ENCODE measurements at regions not wholly inside any gene's neighbourhood (a gene's known extent, or its start where the extent isn't known, plus 50 kb on each side); places are given as distances from the start of the nearest gene placed in this dataset.

DNA sequence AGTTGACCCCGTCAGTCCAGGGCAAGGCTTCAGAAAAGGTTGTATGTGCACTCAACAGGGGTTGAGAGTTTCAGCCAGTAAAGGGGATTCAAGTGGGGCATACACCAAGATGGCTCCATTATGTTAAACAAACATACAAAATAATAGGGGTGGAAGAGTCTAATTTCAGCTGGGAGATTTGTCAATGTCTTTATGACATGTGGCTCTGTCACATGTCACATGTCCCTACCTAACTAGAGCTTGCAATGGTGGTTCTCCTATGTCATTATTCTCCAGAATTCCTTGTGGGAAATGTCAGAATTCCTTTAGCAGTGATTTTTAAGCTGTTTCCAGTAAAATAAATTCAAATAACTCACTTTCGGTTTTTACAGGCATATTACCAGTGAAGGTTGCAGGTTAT is 392.0 kb upstream of the ADGRL4 start (continued):
- TF ChIP-seq ATF3 (IDR thresholded peaks at IDR 0.05) (no peak), RAD21 (IDR thresholded peaks at IDR 0.05) (no peak), RXRA (IDR thresholded peaks at IDR 0.05) (no peak), ZBTB33 (IDR thresholded peaks at IDR 0.05) (no peak)

DNA sequence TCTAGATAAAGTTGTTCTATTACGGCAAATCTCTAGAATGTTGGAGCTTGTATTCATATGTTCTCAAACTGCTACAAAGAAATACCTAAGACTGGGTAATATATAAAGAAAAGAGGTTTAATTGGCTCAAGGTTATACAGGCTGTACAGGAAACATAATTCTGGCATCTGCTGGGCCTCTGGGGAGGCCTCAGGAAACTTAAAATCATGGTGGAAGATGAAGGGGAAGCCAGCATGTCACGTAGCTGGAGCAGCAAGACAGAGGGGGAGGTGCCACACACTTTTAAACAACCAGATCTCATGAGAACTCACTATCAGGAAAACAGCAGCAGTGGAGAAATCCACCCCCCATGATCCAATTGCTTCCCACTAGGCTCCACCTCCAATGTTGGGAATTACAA is 390.4 kb upstream of the ADGRL4 start:
- TF ChIP-seq HNF4A (conservative IDR thresholded peaks at IDR 0.05) (no peak), RAD21 (IDR thresholded peaks at IDR 0.05) (no peak), NR2F2 (IDR thresholded peaks at IDR 0.05) (no peak), TAF1 (conservative IDR thresholded peaks at IDR 0.05) (no peak)

GRCh38 chr1:79388694-79389361 is 382.3 kb upstream of the ADGRL4 start:
- WGBS, result 89% methylated on average over 3 of the region's 3 CpGs
- H3K27me3 ChIP-seq (ENCODE audit: control insufficient read depth in 4 of 4, insufficient read depth in 4 of 4, low read length in 3 of 4), result no peaks in the 10 kb centered on the region
- no peaks in the 10 kb centered on the region for H3K4me1 ChIP-seq (ENCODE audit: control insufficient read depth in 4 of 4, insufficient read depth in 4 of 4, low read length in 3 of 4)
- peaks cover 0 to 1% (median 0%) of the 10 kb centered on the region in 4 donors for H3K9me3 ChIP-seq (ENCODE audit: control insufficient read depth in 4 of 4, low read length in 3 of 4)
- H3K9ac ChIP-seq (ENCODE audit: low read depth in 1 of 2, low read length in 2 of 2), result no peak overlapping the region
- H3K36me3 ChIP-seq (ENCODE audit: control insufficient read depth in 4 of 4, insufficient read depth in 3 of 4, low read depth in 1 of 4, low read length in 3 of 4), result no peaks in the 10 kb centered on the region
- TF ChIP-seq ATF3 (IDR thresholded peaks at IDR 0.05) (no peak), GABPA (IDR thresholded peaks at IDR 0.05 in 1 of 2, conservative IDR thresholded peaks at IDR 0.05 in 1 of 2) (no peak), TAF1 (conservative IDR thresholded peaks at IDR 0.05) (no peak)
- no peak overlapping the region for H3K4me3 ChIP-seq (ENCODE audit: low read depth in 1 of 3, low read length in 3 of 3)
- H3K27ac ChIP-seq (ENCODE audit: low read depth in 1 of 2, low read length in 2 of 2), result no peak overlapping the region
- DNase-seq (ENCODE audit: low spot score), result no peak

More for the DNA sequence above, 390.4 kb upstream of the ADGRL4 start:
- Histone ChIP-seq H3K4me3 (ENCODE audit: low read depth in 1 of 3, low read length in 3 of 3) (no peak overlapping the region), H3K27me3 (ENCODE audit: control insufficient read depth in 4 of 4, insufficient read depth in 4 of 4, low read length in 3 of 4) (no peaks in the 10 kb centered on the region), H3K9ac (ENCODE audit: low read depth in 1 of 2, low read length in 2 of 2) (no peak overlapping the region), H3K27ac (ENCODE audit: low read depth in 1 of 2, low read length in 2 of 2) (no peak overlapping the region), H3K4me1 (ENCODE audit: control insufficient read depth in 4 of 4, insufficient read depth in 4 of 4, low read length in 3 of 4) (no peaks in the 10 kb centered on the region), H3K36me3 (ENCODE audit: control insufficient read depth in 4 of 4, insufficient read depth in 3 of 4, low read depth in 1 of 4, low read length in 3 of 4) (no peaks in the 10 kb centered on the region), H3K9me3 (ENCODE audit: control insufficient read depth in 4 of 4, low read length in 3 of 4) (no peaks in the 10 kb centered on the region)
- DNase-seq (ENCODE audit: low spot score), result no peak
- 60% methylated on average over 2 of the region's 2 CpGs for WGBS

- Histone ChIP-seq H3K4me3 (ENCODE audit: low read depth in 1 of 3, low read length in 3 of 3) (no peak overlapping the region), H3K27me3 (ENCODE audit: control insufficient read depth in 4 of 4, insufficient read depth in 4 of 4, low read length in 3 of 4) (no peaks in the 10 kb centered on the region), H3K27ac (ENCODE audit: low read depth in 1 of 2, low read length in 2 of 2) (no peak overlapping the region), H3K9me3 (ENCODE audit: control insufficient read depth in 4 of 4, low read length in 3 of 4) (peaks cover 0 to 1% (median 0%) of the 10 kb centered on the region in 4 donors), H3K36me3 (ENCODE audit: control insufficient read depth in 4 of 4, insufficient read depth in 3 of 4, low read depth in 1 of 4, low read length in 3 of 4) (no peaks in the 10 kb centered on the region), H3K4me1 (ENCODE audit: control insufficient read depth in 4 of 4, insufficient read depth in 4 of 4, low read length in 3 of 4) (no peaks in the 10 kb centered on the region), H3K9ac (ENCODE audit: low read depth in 1 of 2, low read length in 2 of 2) (no peak overlapping the region)
- 83% methylated on average over 1 of the region's 1 CpG for WGBS
- no peak for TF ChIP-seq ZBTB33 (IDR thresholded peaks at IDR 0.05)
- TF ChIP-seq RXRA (IDR thresholded peaks at IDR 0.05), result no peak
- no peak for TF ChIP-seq GABPA (IDR thresholded peaks at IDR 0.05 in 1 of 2, conservative IDR thresholded peaks at IDR 0.05 in 1 of 2)
- TF ChIP-seq HNF4G (IDR thresholded peaks at IDR 0.05), result no peak
- TF ChIP-seq ATF3 (IDR thresholded peaks at IDR 0.05), result no peak
- TF ChIP-seq, protein P1, sequence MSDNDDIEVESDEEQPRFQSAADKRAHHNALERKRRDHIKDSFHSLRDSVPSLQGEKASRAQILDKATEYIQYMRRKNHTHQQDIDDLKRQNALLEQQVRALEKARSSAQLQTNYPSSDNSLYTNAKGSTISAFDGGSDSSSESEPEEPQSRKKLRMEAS (IDR thresholded peaks at IDR 0.05), result no peak
- no peak for TF ChIP-seq FOXA2 (IDR thresholded peaks at IDR 0.05)
- TF ChIP-seq JUND (IDR thresholded peaks at IDR 0.05), result no peak
- TF ChIP-seq, protein P2, sequence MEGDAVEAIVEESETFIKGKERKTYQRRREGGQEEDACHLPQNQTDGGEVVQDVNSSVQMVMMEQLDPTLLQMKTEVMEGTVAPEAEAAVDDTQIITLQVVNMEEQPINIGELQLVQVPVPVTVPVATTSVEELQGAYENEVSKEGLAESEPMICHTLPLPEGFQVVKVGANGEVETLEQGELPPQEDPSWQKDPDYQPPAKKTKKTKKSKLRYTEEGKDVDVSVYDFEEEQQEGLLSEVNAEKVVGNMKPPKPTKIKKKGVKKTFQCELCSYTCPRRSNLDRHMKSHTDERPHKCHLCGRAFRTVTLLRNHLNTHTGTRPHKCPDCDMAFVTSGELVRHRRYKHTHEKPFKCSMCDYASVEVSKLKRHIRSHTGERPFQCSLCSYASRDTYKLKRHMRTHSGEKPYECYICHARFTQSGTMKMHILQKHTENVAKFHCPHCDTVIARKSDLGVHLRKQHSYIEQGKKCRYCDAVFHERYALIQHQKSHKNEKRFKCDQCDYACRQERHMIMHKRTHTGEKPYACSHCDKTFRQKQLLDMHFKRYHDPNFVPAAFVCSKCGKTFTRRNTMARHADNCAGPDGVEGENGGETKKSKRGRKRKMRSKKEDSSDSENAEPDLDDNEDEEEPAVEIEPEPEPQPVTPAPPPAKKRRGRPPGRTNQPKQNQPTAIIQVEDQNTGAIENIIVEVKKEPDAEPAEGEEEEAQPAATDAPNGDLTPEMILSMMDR (IDR thresholded peaks at IDR 0.05; ENCODE audit: low read depth, low read length, missing input control), result no peak
- DNase-seq (ENCODE audit: low spot score), result no peak
Observed at GRCh38 chr1:79386730-79387129, 380.2 kb upstream of the ADGRL4 start.

Data from liver (tissue), 8 donors.